ENCODE measurements at regions not wholly inside any gene's neighbourhood (a gene's known extent, or its start where the extent isn't known, plus 50 kb on each side); places are given as distances from the start of the nearest gene placed in this dataset.
"Not testable (repeated sequence)": the region's sequence is repeated elsewhere in the genome, so short reads cannot be mapped to it uniquely, and the experiment has no call there.

GRCh38 chr7:57198801-57199200 is 66.6 kb upstream of the ZNF479 start:
- no peak for DNase-seq

GRCh38 chr7:57199252-57199651 is 67.0 kb upstream of the ZNF479 start:
- DNase-seq, result no peak

- DNase-seq, result no peak
These were observed 69.0 kb upstream of the ZNF479 start for GRCh38 chr7:57201021-57201894.

GRCh38 chr7:57201895-57202210 is 69.6 kb upstream of the ZNF479 start:
- no peak for DNase-seq

- no peak for DNase-seq
These were observed 70.0 kb upstream of the ZNF479 start for GRCh38 chr7:57202274-57202673.

- DNase-seq, result no peak
These were observed 71.0 kb upstream of the ZNF479 start for GRCh38 chr7:57203161-57203791.

- not testable (repeated sequence) for DNase-seq
These were observed 71.6 kb upstream of the ZNF479 start for GRCh38 chr7:57203858-57204257.

GRCh38 chr7:57204411-57204811 is 72.2 kb upstream of the ZNF479 start:
- DNase-seq, result no peak

- DNase-seq, result no peak
These were observed 72.8 kb upstream of the ZNF479 start for GRCh38 chr7:57205000-57205399.

GRCh38 chr7:57207836-57208235 is 75.6 kb upstream of the ZNF479 start:
- no peak for DNase-seq

GRCh38 chr7:57210212-57210611 is 78.0 kb upstream of the ZNF479 start:
- no peak for DNase-seq

GRCh38 chr7:57210871-57211270 is 78.6 kb upstream of the ZNF479 start:
- DNase-seq, result no peak

GRCh38 chr7:57211428-57212100 is 79.3 kb upstream of the ZNF479 start:
- DNase-seq, result no peak

- DNase-seq, result no peak
These were observed 83.2 kb upstream of the ZNF479 start for GRCh38 chr7:57215423-57215822.

GRCh38 chr7:57216340-57216739 is 84.1 kb upstream of the ZNF479 start:
- no peak for DNase-seq

- DNase-seq, result no peak
These were observed 86.0 kb upstream of the ZNF479 start for GRCh38 chr7:57218196-57218716.

GRCh38 chr7:57220746-57221145 is 88.5 kb upstream of the ZNF479 start:
- DNase-seq, result no peak

- no peak for DNase-seq
These were observed 93.4 kb upstream of the ZNF479 start for GRCh38 chr7:57225666-57226065.

GRCh38 chr7:57241236-57241635 is 109.0 kb upstream of the ZNF479 start:
- DNase-seq, result not testable (repeated sequence)

- not testable (repeated sequence) for DNase-seq
These were observed 111.3 kb upstream of the ZNF479 start for GRCh38 chr7:57243551-57243950.

- not testable (repeated sequence) for DNase-seq
These were observed 112.2 kb upstream of the ZNF479 start for GRCh38 chr7:57244345-57244980.

- no peak for DNase-seq
These were observed 113.0 kb upstream of the ZNF479 start for GRCh38 chr7:57245206-57245605.

- DNase-seq, result no peak
These were observed 118.6 kb upstream of the ZNF479 start for GRCh38 chr7:57250801-57251200.

Data from hematopoietic multipotent progenitor cell treated with erythropoietin and hydrocortisone succinate and interleukin-3 and kit ligand, for 6 days (in vitro differentiated cells).